ENCODE measurements at regions not wholly inside any gene's neighbourhood (a gene's known extent, or its start where the extent isn't known, plus 50 kb on each side); places are given as distances from the start of the nearest gene placed in this dataset.

GRCh38 chr10:129365767-129366402 lies 101.2 kb upstream of the MGMT start:
- no peaks in the 10 kb centered on the region for H3K4me1 ChIP-seq
- no peak for TF ChIP-seq EZH2 (IDR thresholded peaks at IDR 0.05)
- TF ChIP-seq, protein P1, sequence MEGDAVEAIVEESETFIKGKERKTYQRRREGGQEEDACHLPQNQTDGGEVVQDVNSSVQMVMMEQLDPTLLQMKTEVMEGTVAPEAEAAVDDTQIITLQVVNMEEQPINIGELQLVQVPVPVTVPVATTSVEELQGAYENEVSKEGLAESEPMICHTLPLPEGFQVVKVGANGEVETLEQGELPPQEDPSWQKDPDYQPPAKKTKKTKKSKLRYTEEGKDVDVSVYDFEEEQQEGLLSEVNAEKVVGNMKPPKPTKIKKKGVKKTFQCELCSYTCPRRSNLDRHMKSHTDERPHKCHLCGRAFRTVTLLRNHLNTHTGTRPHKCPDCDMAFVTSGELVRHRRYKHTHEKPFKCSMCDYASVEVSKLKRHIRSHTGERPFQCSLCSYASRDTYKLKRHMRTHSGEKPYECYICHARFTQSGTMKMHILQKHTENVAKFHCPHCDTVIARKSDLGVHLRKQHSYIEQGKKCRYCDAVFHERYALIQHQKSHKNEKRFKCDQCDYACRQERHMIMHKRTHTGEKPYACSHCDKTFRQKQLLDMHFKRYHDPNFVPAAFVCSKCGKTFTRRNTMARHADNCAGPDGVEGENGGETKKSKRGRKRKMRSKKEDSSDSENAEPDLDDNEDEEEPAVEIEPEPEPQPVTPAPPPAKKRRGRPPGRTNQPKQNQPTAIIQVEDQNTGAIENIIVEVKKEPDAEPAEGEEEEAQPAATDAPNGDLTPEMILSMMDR (IDR thresholded peaks at IDR 0.05), result no peak
- Mint-ChIP-seq H3K4me1 (no peaks in the 10 kb centered on the region), H3K36me3 (no peaks in the 10 kb centered on the region), H3K27ac (no peak overlapping the region), H3K4me3 (no peak overlapping the region), H3K9me3 (no peaks in the 10 kb centered on the region), H3K27me3 (ENCODE audit: insufficient read depth, low read depth) (no peaks in the 10 kb centered on the region)
- no peaks in the 10 kb centered on the region for H3K9me3 ChIP-seq (ENCODE audit: low read depth)
- H3K4me2 ChIP-seq, result no peak overlapping the region
- DNase-seq (ENCODE audit: low spot score), result no peak
- no peaks in the 10 kb centered on the region for H3F3A ChIP-seq (ENCODE audit: low read depth)
- no peaks in the 10 kb centered on the region for H3K36me3 ChIP-seq
- H3K27me3 ChIP-seq, result no peaks in the 10 kb centered on the region
- no peak overlapping the region for H3K9ac ChIP-seq
- no peak overlapping the region for H2AFZ ChIP-seq (replicated peaks)
- H3K4me3 ChIP-seq, result no peak overlapping the region
- H3K27ac ChIP-seq, result no peak overlapping the region
- H4K20me1 ChIP-seq (ENCODE audit: low read depth), result no peaks in the 10 kb centered on the region
- no peaks in the 10 kb centered on the region for H3K79me2 ChIP-seq (ENCODE audit: low read depth)

DNA sequence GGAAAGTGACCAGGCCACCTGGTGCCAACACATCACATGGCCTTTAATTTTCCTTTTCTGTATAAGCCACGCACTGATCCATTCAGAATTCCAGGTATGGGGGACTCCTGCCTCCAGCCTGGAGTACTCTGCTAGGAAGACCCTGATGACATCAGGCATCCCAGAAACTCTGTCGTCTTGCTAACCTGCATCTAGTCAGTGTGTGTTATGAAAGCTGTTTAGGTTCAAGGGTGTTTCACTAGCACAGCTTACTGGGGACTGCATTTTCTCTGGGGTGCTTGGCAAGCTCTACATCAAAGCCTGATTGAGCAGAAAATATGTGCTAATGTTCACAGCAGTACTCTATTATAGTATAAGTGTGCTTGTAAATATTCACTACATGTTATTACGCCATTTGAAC lies 100.6 kb upstream of the MGMT start:
- H3K36me3 Mint-ChIP-seq, result no peaks in the 10 kb centered on the region
- no peaks in the 10 kb centered on the region for H3K4me1 ChIP-seq
- no peaks in the 10 kb centered on the region for H3K27me3 ChIP-seq
- H3K4me2 ChIP-seq, result no peak overlapping the region
- H3F3A ChIP-seq (ENCODE audit: low read depth), result no peaks in the 10 kb centered on the region
- TF ChIP-seq EZH2phosphoT487 (IDR thresholded peaks at IDR 0.05) (no peak), EZH2 (IDR thresholded peaks at IDR 0.05) (no peak)
- TF ChIP-seq, protein P1 (IDR thresholded peaks at IDR 0.05), result no peak
- H3K9me3 ChIP-seq (ENCODE audit: low read depth), result no peaks in the 10 kb centered on the region
- no peaks in the 10 kb centered on the region for H4K20me1 ChIP-seq (ENCODE audit: low read depth)
- no peak for DNase-seq (ENCODE audit: low spot score)
- no peak overlapping the region for H3K27ac ChIP-seq
- no peak overlapping the region for H3K4me3 ChIP-seq
- no peaks in the 10 kb centered on the region for H3K9me3 Mint-ChIP-seq
- no peak overlapping the region for H3K27ac Mint-ChIP-seq
- no peaks in the 10 kb centered on the region for H3K79me2 ChIP-seq (ENCODE audit: low read depth)
- H3K9ac ChIP-seq, result no peak overlapping the region
- no peak overlapping the region for H2AFZ ChIP-seq (replicated peaks)
- no peaks in the 10 kb centered on the region for H3K27me3 Mint-ChIP-seq (ENCODE audit: insufficient read depth, low read depth)
- H3K4me1 Mint-ChIP-seq, result no peaks in the 10 kb centered on the region
- no peak overlapping the region for H3K4me3 Mint-ChIP-seq
- H3K36me3 ChIP-seq, result no peaks in the 10 kb centered on the region

DNA sequence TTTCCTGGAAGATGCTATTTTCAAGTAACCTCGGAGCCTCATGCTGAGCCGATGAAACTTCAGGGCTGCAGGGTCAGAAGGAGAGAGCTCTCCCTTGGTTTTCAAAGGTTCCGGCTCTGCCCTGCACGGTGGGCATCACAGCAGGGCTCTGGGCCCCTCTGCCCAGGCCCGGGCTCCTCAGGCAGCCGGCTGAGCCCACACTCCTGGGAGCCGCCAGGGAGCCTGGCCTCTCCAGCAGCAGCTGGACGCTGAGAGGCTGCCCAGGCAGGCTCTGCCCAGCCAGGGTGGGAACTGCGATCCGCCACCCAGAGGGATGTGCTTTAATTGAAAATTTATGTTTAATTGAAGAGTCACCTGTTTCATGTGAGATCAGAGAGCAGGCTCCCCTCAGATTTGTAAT lies 97.5 kb upstream of the MGMT start:
- Histone ChIP-seq H3K4me3 (no peak overlapping the region), H3K27ac (no peak overlapping the region), H3K79me2 (ENCODE audit: low read depth) (no peaks in the 10 kb centered on the region), H3K27me3 (no peaks in the 10 kb centered on the region), H3K4me1 (no peaks in the 10 kb centered on the region), H4K20me1 (ENCODE audit: low read depth) (no peaks in the 10 kb centered on the region), H3K9me3 (ENCODE audit: low read depth) (no peaks in the 10 kb centered on the region), H3F3A (ENCODE audit: low read depth) (no peaks in the 10 kb centered on the region), H2AFZ (replicated peaks) (no peak overlapping the region), H3K4me2 (no peak overlapping the region), H3K36me3 (no peaks in the 10 kb centered on the region), H3K9ac (no peak overlapping the region)
- no peak for DNase-seq (ENCODE audit: low spot score)
- H3K4me3 Mint-ChIP-seq, result no peak overlapping the region
- TF ChIP-seq EZH2phosphoT487 (IDR thresholded peaks at IDR 0.05) (no peak), EZH2 (IDR thresholded peaks at IDR 0.05) (no peak)
- TF ChIP-seq, protein P1 (IDR thresholded peaks at IDR 0.05), result no peak
- H3K27ac Mint-ChIP-seq, result no peak overlapping the region
- H3K36me3 Mint-ChIP-seq, result no peaks in the 10 kb centered on the region
- peaks cover 2% of the 10 kb centered on the region for H3K27me3 Mint-ChIP-seq (ENCODE audit: insufficient read depth, low read depth)
- no peaks in the 10 kb centered on the region for H3K4me1 Mint-ChIP-seq
- H3K9me3 Mint-ChIP-seq, result no peaks in the 10 kb centered on the region
